Stimulated activated CD4-positive, alpha-beta T cell treated with anti-CD3 and anti-CD28 coated beads, TNF-alpha, amount 100 ng/mL, for 24 hours (primary cell): ENCODE measurements at regions not wholly inside any gene's neighbourhood (a gene's known extent, or its start where the extent isn't known, plus 50 kb on each side); places are given as distances from the start of the nearest gene placed in this dataset.

Source experiments
- DNase-seq, 3 experiments: peaks; one replicate each; pipeline ENCODE4 v3.0.0-alpha.2; 2020; ENCODE audit warnings: low read depth in 3 of 3

DNA sequence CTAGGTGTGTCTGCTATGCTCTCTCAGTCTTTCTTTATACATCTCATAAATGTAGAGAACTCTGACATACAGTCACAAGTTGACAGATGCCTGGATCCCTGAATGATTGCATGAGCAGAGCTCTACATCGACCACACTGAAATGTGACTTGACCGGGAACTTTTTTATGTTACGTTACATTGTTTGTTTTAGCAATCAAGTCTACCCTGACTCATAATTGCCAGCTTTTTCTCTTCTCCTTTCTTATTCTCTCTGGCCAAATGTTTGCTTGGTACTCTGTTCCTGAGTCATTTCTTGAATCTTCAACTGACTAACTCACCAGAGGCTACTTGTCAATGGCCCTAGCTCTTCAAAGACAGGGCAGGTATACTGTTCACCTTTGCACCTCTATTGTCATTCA, 213.6 kb upstream of the DTNBP1 start:
- DNase-seq, result no peak

DNA sequence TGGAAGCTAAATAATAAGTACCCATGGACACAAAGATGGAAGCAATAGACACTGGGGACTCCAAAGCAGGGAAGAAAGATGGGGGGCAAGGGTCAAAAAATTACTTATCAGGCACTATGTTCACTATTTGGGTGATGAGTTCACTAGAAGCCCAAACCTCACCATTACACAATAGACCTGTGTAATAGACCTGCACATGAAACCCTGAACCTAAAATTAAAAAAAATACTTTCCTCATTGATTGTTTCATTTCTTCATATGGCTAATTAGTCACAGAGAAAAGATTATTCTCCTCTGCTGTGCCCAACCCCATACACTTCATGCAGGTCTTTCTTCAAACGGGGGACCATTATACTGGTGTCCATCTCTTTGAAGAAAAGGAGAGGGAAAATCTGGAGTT, 213.0 kb upstream of the DTNBP1 start:
- no peak for DNase-seq

DNA sequence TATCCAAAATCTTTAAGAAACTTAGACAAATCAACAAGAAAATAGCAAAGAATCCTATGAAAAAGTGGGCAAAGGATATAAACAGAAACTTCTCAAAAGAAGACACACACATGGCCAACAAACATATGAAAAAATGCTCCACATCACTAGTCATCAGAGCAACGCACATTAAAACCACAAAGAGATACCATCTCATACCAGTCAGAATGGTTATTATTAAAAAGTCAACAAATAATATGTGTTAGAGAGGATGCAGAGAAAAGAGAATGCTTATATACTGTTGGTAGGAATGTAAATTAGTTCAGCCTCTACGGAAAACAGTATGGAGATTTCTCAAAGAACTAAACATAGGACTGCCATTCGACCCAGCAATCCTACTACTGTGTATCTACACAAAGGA, 212.0 kb upstream of the DTNBP1 start:
- DNase-seq, result no peak

DNA sequence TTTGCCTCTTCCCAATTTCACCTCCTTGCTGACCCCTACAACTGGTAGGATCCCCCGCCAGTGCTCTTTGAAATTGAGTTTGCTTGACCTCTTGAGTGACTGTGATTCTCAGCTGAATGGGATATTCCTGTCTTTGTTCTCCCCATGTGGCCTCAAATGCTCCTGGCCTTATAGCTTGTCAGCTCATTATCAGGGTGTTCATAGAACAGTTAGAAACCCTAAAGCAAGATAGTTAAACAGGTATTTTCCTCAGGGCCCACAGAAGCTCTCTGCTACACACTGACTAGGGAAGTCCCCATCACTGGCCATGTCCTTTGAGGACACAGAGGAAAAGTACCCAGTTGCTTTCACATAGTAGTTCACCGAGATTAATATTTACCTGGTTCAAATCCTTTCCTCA, 211.5 kb upstream of the DTNBP1 start:
- DNase-seq, result no peak

DNA sequence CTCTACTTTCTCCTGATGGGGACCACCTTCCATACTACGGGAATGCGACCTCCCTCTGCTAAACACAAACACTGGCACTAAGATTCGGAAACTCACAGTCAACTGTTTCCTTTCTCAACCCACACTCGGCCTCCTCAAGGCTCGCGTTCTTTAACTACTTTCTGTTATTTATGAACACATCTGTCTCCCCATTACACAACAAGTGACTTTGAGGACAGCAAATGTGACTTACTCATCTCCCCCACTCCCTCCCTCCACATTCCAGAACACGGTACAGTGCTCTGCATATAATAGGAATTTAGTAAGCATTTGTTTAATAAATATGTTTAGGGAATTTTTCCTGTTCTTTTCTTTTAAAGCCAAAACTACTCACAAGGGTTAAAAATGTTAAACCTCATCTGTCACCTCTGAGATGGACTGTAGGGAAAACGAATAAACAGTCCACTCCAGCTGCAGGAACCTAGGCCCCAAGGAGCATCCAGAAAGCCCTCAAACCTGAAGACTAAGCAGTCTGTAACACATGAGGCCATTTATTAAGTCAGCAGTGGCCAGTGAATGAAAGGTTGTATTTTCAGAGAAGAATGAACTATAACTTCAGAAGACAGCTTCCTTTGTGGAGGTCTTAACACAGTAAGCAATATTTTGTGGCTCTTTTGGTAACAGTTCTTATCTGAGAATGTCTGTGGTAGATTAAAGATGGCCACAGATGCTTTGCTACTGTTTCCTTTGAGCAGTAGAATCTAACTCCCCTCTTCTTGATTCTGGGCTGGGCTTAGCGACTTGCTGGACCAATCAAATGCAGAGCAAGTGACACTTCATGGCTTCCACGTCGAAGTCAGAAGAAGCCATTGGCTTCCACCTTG, 209.6 kb upstream of the DTNBP1 start:
- DNase-seq, result no peak

DNA sequence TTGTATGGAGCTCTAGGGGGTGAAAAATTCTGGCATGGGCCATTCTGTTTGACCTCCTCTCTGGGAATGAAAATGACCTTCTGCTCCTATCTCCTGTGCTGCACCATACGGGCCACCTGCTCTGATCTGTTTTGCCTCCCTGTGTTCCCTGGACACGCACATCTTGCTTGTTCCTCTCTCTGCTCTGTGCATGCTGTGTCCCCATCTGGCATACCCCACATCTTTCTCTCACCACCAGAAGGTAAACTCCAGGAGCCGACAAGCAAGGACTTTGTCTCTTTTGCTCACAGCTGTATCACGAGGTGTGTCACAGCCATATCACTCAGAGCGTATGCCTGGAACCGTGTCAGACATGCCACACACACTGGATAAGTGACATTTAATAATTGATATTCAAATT, 208.4 kb upstream of the DTNBP1 start:
- no peak for DNase-seq

DNA sequence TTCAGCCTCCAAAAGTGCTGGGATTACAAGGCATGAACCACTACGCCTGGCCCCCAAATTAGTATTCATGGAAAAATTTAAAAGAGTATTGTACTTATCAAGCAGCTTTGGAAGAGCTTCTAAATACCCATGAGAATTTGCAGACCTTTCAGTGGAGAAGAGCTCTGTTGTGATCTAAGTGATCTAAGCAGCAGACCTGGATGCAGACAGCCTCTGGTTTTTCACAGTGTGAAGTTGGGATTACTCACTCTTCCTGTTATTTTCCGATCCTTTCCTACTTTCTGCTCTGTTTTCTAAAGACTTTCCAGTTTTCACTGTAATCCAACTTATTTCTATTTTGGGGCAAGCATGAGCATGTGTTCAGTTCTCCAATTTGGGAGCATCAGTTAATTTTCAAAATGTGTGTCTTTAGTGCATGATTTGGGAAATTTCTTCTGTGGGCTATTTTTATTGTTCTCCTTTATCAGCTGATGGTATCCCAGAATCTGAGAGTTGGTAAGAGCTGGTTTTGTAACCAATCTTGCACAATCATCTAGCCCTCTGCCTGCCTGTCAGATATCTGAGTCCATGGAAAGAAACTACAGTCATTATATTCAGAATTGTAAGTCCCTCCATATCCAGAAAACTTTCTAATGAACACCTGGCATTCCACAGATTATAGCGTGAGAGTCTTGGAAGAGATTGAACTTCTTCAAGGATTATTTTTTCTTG, 207.7 kb upstream of the DTNBP1 start:
- no peak for DNase-seq

- DNase-seq, result no peak
Measured at GRCh38 chr6:15864708-15865062, 201.9 kb upstream of the DTNBP1 start.

GRCh38 chr6:15864038-15864707, 201.3 kb upstream of the DTNBP1 start:
- DNase-seq, result no peak

GRCh38 chr6:15862810-15863209, 200.0 kb upstream of the DTNBP1 start:
- DNase-seq, result no peak

DNA sequence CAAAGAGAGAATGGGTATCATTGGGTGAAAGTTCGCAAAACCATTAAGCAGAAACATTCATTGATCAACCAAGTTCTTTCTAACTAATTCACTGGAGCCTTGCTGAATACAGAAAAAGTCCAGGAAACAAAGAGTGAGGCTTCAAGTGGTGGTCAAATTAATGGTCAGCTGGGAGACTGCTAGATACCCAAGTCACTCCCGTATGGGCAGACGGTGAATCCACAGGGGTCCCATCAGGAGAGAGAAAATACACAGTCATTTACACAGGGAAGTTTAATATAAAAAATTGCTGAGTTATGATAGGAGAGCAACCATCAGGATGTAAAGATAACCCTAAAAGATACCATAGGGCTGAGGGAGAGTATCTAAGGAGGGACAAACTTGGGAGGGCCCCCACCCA, 198.7 kb upstream of the DTNBP1 start:
- no peak for DNase-seq

- DNase-seq, result no peak
Measured at GRCh38 chr6:15854826-15855710, 192.2 kb upstream of the DTNBP1 start.

- no peak for DNase-seq
Measured at GRCh38 chr6:15854378-15854777, 191.6 kb upstream of the DTNBP1 start.

DNA sequence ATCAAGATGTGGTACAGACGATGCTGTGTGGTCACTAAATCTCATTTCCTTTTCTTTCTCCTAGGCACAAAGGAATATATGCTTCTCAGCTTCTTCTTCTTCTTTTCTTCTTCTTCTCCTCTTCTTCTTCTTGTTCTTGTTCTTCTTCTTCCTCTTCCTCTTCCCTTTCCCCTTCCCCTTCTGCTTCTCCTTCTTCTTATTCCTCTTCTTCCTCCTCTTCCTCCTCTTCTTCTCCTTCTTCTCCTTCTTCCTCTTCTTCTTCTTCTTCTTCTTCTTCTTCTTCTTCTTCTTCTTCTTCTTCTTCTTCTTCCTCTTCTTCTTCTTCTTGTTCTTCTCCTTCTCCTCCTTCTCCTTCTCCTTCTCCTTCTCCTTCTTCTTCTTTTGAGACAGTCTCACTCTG, 190.4 kb upstream of the DTNBP1 start:
- DNase-seq, result no peak

DNA sequence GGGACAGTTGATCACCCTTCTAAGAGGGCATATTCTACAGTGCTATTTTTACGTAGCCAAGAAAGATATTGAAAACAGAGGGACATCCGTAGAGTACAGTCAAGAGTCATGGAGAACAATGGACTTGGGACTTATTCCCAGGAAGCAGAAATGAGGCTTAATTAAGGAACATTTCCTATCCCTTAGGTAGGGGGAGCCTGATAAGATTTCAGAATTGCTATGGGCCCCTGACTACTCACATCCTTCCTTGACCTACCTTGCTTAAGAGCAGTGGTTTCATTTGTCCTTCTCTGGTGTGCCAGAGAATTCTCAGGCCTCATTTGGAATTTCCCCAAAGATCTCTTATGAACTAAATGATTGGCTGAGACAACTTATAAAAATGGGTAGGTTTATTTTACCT, 189.5 kb upstream of the DTNBP1 start:
- no peak for DNase-seq

GRCh38 chr6:15849395-15849794, 186.6 kb upstream of the DTNBP1 start:
- DNase-seq, result no peak

GRCh38 chr6:15845492-15845891, 182.7 kb upstream of the DTNBP1 start:
- DNase-seq, result no peak

GRCh38 chr6:15843764-15844163, 180.9 kb upstream of the DTNBP1 start:
- DNase-seq, result no peak

- no peak for DNase-seq
Measured at GRCh38 chr6:15843226-15843625, 180.4 kb upstream of the DTNBP1 start.

DNA sequence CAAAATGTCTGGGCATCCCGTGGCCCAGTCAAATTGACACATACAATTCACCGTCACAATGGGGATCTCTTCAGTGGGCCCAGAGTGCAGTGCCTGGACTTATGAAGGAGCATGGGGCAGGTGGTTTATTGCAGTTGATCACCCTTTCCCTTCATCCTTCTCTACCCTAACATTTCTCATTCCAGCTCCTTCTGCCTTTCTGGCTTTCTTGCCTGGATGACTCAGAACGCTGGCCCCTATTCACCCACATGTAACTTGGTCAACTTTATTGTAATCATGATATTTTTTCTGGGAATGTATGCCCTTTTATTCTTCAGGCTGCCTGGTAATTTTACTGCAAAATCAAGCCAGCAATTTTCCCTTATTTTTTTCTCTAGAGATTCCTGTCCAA, 179.9 kb upstream of the DTNBP1 start:
- no peak for DNase-seq

DNA sequence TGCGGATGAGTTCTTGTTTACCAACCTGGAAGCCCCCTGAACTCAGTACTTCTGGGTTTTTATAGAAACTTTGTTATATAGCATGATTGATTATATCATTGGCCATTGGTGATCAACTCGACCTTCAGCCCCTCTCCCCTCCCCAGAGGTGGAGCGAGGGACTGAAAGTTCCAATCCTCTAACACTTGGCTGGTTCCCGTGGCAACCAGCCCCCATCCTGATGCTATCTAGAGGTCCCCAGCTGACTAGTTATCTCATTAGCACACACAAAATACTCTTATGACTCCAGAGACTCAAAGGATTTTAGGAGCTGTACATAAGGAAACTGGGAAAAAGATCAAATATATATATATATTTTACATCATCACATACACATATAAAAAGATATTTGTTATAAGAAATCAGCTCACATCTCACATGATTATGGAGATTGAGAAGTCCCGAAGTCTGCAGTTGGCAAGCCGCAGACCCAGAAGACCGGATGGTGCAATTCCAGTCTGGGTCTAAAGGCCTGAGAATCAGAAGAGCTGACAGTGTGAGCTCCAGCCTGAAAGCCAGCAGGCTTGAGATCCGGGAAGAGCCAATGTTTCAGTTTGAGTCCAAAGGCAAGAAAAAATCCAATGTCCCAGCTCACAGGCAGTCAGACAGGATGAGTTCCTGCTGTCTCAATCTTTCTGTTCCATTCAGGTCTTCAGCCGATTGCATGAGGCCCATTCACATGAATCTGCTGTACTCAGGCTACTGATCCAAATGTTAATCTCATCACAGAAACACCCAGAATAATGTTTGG, 179.3 kb upstream of the DTNBP1 start:
- DNase-seq, result no peak
